IPS DF 6.9 (cell line): ENCODE measurements at regions not wholly inside any gene's neighbourhood (a gene's known extent, or its start where the extent isn't known, plus 50 kb on each side); places are given as distances from the start of the nearest gene placed in this dataset.
A peak's percentile ranks its signal among the peaks of the same experiment; 100 is the strongest.
"Not testable (repeated sequence)": the region's sequence is repeated elsewhere in the genome, so short reads cannot be mapped to it uniquely, and the experiment has no call there.

ENCODE experiments used
- DNase-seq: peaks from one replicate; pipeline ENCODE4 v3.0.0-alpha.2; 2013; ENCODE audit warnings: low read depth, low spot score
- H3K27ac ChIP-seq: one replicate; pipeline ENCODE4 v1.5.1; 2013; ENCODE audit warnings: low read length, control low read depth
- H3K27me3 ChIP-seq: 2 replicates; pipeline ENCODE4 v1.6.1; 2013; ENCODE audit warnings: mild to moderate bottlenecking, low read length; ENCODE audit not compliant: control insufficient read depth, insufficient read depth
- H3K36me3 ChIP-seq: 2 replicates; pipeline ENCODE4 v1.6.1; 2013; ENCODE audit warnings: low read length; ENCODE audit not compliant: control insufficient read depth, insufficient read depth
- H3K4me1 ChIP-seq: 2 replicates; pipeline ENCODE4 v1.6.1; 2013; ENCODE audit warnings: low read length; ENCODE audit not compliant: control insufficient read depth, insufficient read depth
- H3K4me3 ChIP-seq: 2 replicates; pipeline ENCODE4 v1.5.1; 2013; ENCODE audit warnings: mild to moderate bottlenecking, low read length
- H3K9me3 ChIP-seq: 2 replicates; pipeline ENCODE4 v1.6.1; 2013; ENCODE audit warnings: low read length, inconsistent platforms; ENCODE audit not compliant: control insufficient read depth, insufficient read depth
- WGBS: extraction: QIAGEN DNeasy Blood & Tissue Kit; methylation state at CpG from one replicate; pipeline ENCODE4 v1.1.7; 2013; ENCODE audit warnings: mixed read lengths, missing lambda C conversion rate; ENCODE audit not compliant: insufficient read length, insufficient coverage; 5-methylcytosine and 5-hydroxymethylcytosine counted together

- no CpG with 5 or more reads among the region's 2 CpGs for WGBS
- H3K9me3 ChIP-seq, result no peaks in the 10 kb centered on the region
- H3K27ac ChIP-seq, result no peak overlapping the region
- DNase-seq, result no peak
- H3K27me3 ChIP-seq, result no peaks in the 10 kb centered on the region
- no peaks in the 10 kb centered on the region for H3K36me3 ChIP-seq
- H3K4me3 ChIP-seq, result no peak overlapping the region
- H3K4me1 ChIP-seq, result no peaks in the 10 kb centered on the region
Observed at GRCh38 chr3:31319332-31319731, 213.4 kb upstream of the STT3B start.

DNA sequence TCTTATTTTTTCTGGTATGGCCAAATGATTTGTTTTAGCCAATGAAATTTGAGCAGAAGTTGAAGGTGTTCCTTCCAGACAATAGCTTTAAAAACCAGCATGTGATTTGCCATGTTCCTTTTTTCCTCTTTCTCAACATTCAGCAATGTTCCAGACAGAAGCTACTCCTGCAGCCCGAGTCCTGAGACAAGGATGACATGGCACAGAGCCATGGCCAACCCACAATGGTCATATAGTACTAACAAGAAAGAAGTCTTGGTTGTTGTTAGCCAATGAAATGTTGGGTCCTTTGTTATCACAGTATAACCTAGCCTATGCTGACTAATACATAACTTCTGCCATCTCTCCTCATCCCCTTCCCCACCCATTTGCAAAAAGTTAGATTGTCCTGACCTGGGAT lies 211.1 kb upstream of the STT3B start:
- H3K27me3 ChIP-seq, result no peaks in the 10 kb centered on the region
- no peaks in the 10 kb centered on the region for H3K9me3 ChIP-seq
- no peak overlapping the region for H3K27ac ChIP-seq
- H3K4me1 ChIP-seq, result no peaks in the 10 kb centered on the region
- WGBS, result no CpG with 5 or more reads among the region's 1 CpG
- no peaks in the 10 kb centered on the region for H3K36me3 ChIP-seq
- no peak overlapping the region for H3K4me3 ChIP-seq
- DNase-seq, result no peak

DNA sequence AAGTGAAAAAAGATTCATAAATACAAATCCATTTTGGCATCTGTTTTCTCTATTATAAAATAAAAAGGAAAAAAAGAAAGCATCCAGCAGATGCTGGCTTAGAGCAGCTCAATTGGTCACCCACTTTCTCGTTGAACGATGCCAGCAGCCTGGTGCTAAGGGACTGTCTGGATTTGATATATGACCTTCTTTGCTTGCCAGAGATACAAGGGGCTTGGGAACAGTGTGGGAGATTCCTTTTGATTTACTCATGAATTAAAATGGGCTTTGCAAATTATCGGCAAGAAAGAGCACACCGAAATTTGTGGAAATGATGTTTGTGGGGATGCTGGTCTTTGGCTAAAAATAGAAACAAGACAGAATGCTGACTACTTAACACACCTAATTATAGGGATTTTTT lies 210.3 kb upstream of the STT3B start:
- no peaks in the 10 kb centered on the region for H3K27me3 ChIP-seq
- H3K27ac ChIP-seq, result no peak overlapping the region
- no peaks in the 10 kb centered on the region for H3K4me1 ChIP-seq
- WGBS, result no CpG with 5 or more reads among the region's 4 CpGs
- DNase-seq, result no peak
- no peak overlapping the region for H3K4me3 ChIP-seq
- no peaks in the 10 kb centered on the region; the same call in 1 of the 2 replicates for H3K9me3 ChIP-seq
- no peaks in the 10 kb centered on the region for H3K36me3 ChIP-seq

DNA sequence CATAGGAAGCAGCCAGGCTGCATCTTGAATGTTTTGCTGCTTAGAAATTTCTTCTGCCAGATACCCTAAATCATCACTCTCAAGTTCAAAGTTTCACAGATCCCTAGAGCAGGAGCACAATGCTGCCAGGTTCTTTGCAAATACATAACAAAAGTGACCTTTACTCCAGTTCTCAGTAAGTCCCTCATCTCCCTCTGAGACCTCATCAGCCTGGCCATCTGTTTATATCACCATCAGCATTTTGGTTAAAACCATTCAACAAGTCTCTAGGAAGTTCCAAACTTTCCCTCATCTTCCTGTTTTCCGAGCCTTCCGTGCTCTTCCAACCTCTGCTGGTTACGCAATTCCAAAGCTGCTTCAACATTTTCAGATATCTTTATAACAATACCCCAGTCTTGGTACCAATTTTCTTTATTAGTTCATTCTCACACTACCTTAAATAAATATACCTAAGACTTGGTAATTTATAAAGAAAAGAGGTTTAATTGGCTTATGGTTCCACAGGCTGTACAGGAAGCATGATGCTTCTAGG lies 204.8 kb upstream of the STT3B start:
- H3K9me3 ChIP-seq, H3K27ac ChIP-seq, H3K4me1 ChIP-seq, DNase-seq, H3K27me3 ChIP-seq, H3K36me3 ChIP-seq, H3K4me3 ChIP-seq: not testable (repeated sequence)
- WGBS, result no CpG with 5 or more reads among the region's 3 CpGs

- Histone ChIP-seq H3K27me3 (no peaks in the 10 kb centered on the region), H3K9me3 (no peaks in the 10 kb centered on the region; the same call in 1 of the 2 replicates), H3K36me3 (no peaks in the 10 kb centered on the region), H3K4me3 (no peak overlapping the region), H3K4me1 (no peaks in the 10 kb centered on the region), H3K27ac (no peak overlapping the region)
- no CpG with 5 or more reads among the region's 3 CpGs for WGBS
- no peak for DNase-seq
Observed at GRCh38 chr3:31331278-31331677, 201.4 kb upstream of the STT3B start.

GRCh38 chr3:31341130-31341529 lies 191.6 kb upstream of the STT3B start:
- H3K27ac ChIP-seq, result no peak overlapping the region
- peak; percentile 9 for DNase-seq
- no CpG with 5 or more reads among the region's 2 CpGs for WGBS
- no peaks in the 10 kb centered on the region for H3K4me1 ChIP-seq
- H3K4me3 ChIP-seq, result no peak overlapping the region
- H3K27me3 ChIP-seq, result no peaks in the 10 kb centered on the region
- no peaks in the 10 kb centered on the region for H3K9me3 ChIP-seq
- H3K36me3 ChIP-seq, result no peaks in the 10 kb centered on the region

DNA sequence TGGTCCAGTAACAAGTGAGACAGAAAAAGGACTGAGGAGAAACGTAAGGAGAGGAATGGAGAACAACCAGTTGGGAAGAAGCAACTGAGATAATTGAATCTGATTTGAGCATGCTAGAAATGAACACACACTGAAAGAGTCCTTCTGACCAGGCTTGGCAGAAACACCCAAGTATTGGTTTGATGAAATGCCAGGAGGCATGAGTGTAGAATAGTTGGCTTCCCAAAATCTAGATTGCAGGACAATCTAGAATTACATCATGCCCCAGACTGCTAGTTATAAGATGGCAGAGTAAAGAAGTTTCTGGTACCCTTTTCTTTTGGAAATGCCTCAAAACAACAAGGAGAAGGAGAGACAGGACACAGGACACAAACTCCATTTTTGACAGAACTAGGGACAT lies 189.7 kb upstream of the STT3B start:
- Histone ChIP-seq H3K4me3 (no peak overlapping the region), H3K36me3 (no peaks in the 10 kb centered on the region), H3K4me1 (no peaks in the 10 kb centered on the region), H3K27ac (no peak overlapping the region), H3K9me3 (no peaks in the 10 kb centered on the region), H3K27me3 (no peaks in the 10 kb centered on the region)
- no CpG with 5 or more reads among the region's 1 CpG for WGBS
- DNase-seq, result no peak

DNA sequence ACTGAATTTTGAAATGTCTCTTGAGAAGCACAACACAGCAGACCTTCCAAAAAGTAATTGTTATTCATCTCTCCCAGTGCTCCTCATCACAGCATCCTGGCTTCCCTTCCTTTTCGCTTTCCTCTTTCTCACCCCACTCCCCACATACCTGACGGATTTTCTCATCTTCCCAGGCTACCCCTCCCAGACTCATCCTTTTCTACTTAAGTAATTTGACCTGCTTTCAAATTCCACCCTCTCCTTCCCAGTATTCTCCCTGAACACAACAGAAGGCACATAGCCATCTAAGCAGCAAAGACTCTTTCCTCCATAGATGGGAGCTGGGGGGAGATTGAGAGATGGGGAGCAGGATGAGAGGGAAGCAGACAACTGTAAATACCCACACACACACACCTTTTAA lies 187.1 kb upstream of the STT3B start:
- Histone ChIP-seq H3K27me3 (no peaks in the 10 kb centered on the region), H3K27ac (no peak overlapping the region), H3K36me3 (no peaks in the 10 kb centered on the region), H3K9me3 (no peaks in the 10 kb centered on the region), H3K4me3 (no peak overlapping the region), H3K4me1 (0 out of 2 replicates have a peak, but pooled peaks cover 1% of the 10 kb centered on the region)
- WGBS, result no CpG with 5 or more reads among the region's 2 CpGs
- peak; percentile 11 for DNase-seq

GRCh38 chr3:31346542-31346979 lies 186.2 kb upstream of the STT3B start:
- Histone ChIP-seq H3K4me3 (no peak overlapping the region), H3K4me1 (0 out of 2 replicates have a peak, but pooled peaks cover 1% of the 10 kb centered on the region), H3K27me3 (no peaks in the 10 kb centered on the region), H3K36me3 (no peaks in the 10 kb centered on the region), H3K27ac (no peak overlapping the region), H3K9me3 (no peaks in the 10 kb centered on the region)
- DNase-seq, result no peak
- WGBS, result no CpG with 5 or more reads among the region's 5 CpGs

DNA sequence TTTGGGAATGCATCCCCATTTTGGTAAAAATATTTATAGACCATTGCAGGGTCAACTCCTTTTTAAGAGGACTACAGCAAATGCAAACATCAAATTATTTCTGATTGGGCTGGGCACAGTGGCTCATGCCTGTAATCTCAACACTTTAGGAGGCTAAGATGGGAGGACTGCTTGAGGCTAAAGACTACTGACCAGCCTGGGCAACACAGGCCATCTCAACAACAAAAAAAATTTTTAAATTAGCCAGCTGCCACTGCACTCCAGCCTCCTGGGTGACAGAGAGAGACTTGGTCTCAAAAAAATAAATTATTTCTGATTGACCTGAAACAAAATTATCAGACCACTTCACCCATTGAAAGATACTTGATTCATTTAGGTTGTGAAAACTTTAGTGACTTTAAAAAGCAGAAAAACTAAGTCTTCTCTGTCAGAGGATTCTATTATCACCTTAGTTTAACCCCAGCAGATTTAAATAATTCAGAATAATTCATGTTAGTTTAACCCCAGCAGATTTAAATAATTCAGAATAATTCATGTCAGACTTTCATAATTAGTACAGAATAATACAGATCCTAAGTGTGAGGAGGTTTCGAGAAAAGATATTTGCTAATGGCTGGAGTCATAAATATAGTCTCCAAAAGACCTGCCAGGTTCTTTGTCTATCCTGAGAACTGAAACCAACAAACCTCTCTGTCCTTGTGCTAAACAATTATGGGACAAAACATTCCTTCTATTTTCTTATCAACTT lies 183.6 kb upstream of the STT3B start:
- 0 out of 2 replicates have a peak, but pooled peaks cover 1% of the 10 kb centered on the region for H3K4me1 ChIP-seq
- WGBS, result no CpG with 5 or more reads among the region's 1 CpG

GRCh38 chr3:31350307-31350706 lies 182.4 kb upstream of the STT3B start:
- 0 out of 2 replicates have a peak, but pooled peaks cover 1% of the 10 kb centered on the region for H3K4me1 ChIP-seq
- H3K36me3 ChIP-seq, result no peaks in the 10 kb centered on the region
- H3K27me3 ChIP-seq, result no peaks in the 10 kb centered on the region
- H3K4me3 ChIP-seq, result no peak overlapping the region
- H3K27ac ChIP-seq, result no peak overlapping the region
- H3K9me3 ChIP-seq, result no peaks in the 10 kb centered on the region; the same call in 1 of the 2 replicates
- WGBS, result no CpG with 5 or more reads among the region's 2 CpGs
- no peak for DNase-seq

More for the DNA sequence above, 183.6 kb upstream of the STT3B start:
- Histone ChIP-seq H3K9me3 (no peaks in the 10 kb centered on the region; the same call in 1 of the 2 replicates), H3K36me3 (no peaks in the 10 kb centered on the region), H3K27ac (no peak overlapping the region), H3K4me3 (no peak overlapping the region), H3K27me3 (no peaks in the 10 kb centered on the region)
- DNase-seq, result no peak
